ENCODE measurements at regions not wholly inside any gene's neighbourhood (a gene's known extent, or its start where the extent isn't known, plus 50 kb on each side); places are given as distances from the start of the nearest gene placed in this dataset.

DNA sequence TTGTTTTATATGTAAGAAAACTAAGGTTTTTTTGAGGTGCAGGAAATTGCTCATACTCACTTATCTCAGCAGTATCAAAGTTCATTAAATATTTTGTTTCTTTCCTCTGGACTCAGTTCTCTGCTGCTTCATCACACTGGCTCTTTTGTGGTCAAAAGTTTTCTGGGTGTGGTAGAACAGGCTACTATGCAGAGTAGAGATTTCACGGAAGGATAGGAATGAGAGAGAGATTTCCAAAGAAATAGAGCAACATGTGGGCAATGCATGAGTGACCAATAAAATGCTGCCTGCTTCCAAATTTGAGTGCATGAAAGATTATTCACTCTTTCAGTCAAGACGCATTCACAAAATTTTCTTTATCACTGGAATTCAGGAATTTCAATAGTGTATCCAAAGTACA, 577.3 kb upstream of the SEMA6D start:
- TF ChIP-seq, protein P1, sequence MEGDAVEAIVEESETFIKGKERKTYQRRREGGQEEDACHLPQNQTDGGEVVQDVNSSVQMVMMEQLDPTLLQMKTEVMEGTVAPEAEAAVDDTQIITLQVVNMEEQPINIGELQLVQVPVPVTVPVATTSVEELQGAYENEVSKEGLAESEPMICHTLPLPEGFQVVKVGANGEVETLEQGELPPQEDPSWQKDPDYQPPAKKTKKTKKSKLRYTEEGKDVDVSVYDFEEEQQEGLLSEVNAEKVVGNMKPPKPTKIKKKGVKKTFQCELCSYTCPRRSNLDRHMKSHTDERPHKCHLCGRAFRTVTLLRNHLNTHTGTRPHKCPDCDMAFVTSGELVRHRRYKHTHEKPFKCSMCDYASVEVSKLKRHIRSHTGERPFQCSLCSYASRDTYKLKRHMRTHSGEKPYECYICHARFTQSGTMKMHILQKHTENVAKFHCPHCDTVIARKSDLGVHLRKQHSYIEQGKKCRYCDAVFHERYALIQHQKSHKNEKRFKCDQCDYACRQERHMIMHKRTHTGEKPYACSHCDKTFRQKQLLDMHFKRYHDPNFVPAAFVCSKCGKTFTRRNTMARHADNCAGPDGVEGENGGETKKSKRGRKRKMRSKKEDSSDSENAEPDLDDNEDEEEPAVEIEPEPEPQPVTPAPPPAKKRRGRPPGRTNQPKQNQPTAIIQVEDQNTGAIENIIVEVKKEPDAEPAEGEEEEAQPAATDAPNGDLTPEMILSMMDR (IDR thresholded peaks at IDR 0.05): no peak
- no peak for TF ChIP-seq POLR2A (IDR thresholded peaks at IDR 0.05)

Measured in body of pancreas (tissue), 4 donors.